Tongue (tissue), 1 donor: ENCODE measurements at regions not wholly inside any gene's neighbourhood (a gene's known extent, or its start where the extent isn't known, plus 50 kb on each side); places are given as distances from the start of the nearest gene placed in this dataset.

ENCODE experiments used
- DNase-seq: peaks from one replicate; pipeline ENCODE4 v3.0.0-alpha.2; 2015

DNA sequence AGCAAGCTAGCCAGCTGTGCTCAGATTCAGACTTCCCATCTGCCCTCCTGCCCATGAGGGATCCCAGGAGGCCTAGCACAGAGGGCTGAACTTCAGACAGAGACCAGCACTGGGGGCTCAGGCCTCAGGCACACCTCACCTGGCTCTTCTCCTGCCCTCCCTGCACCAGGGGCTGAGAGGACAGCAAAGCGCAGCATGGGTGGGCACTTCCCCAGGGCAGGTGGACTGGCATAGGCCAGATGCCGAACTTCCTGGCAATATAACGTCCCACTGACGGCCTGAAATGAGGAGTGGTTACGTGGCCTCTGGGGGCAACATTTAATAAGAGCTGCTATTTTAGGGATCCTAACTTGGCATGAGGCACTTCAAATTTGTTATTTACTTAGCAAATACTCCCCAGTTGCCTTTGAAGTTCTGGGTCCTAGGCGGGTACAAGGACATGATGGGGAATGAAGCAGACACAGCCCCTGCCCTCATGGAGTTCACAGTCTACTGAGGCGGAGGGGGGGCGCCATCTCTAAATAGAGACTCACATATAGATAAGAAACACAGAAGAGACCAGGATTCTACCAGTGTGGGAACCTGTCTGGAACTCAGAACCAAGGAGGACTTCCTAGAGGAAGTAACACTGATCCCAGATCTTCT lies 101.8 kb upstream of the ZMIZ1 start:
- DNase-seq: no peak

DNA sequence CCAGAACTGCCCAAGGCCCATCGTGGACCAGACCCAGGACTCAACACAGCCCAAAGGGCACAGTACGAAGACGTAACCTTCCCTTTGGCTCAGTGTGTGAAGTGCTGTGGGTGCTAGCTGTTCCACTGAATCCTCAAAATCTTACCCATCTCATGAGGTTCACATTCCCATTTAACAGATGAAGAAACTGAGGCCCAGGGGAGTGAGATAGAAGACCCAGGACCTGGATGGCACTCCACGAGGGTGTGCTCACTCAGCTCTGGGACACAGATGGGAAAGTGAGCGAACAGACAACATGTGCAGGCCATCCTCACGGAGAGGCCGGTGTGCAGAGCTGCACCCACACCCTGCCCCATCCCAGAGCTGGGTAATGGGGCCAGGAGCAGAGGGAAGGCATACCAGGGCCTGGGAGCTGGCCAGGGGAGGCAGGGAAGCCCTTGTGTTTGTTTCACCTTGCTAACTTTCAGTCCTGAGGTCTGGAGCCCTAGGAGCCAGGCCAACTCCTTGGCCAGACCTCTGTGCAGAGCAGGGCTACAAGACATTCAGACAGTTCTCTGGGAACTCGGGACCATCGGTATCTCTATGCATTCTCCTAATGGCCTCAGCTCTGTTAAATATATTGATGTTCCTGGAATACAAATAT lies 100.3 kb upstream of the ZMIZ1 start:
- DNase-seq: no peak

DNA sequence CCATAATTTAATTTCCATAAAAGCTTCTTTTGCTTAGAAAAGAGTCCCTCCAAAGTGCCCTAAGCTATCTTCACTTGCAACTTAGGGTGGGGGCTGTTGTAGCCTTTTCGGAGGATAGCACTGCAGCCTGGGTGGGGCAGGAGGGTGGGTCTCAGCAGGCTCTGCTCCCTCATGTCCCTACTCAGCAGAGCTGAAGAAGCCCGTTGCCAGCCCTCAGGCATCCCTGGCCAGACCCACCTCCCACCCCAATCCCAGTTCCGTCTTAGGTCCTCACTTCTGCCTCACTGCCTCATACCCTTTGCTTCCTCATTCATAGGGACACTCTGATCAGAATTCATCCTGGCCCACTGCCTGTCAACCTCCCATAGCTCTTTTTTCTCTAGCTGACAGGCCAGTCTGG lies 99.8 kb upstream of the ZMIZ1 start:
- no peak for DNase-seq

DNA sequence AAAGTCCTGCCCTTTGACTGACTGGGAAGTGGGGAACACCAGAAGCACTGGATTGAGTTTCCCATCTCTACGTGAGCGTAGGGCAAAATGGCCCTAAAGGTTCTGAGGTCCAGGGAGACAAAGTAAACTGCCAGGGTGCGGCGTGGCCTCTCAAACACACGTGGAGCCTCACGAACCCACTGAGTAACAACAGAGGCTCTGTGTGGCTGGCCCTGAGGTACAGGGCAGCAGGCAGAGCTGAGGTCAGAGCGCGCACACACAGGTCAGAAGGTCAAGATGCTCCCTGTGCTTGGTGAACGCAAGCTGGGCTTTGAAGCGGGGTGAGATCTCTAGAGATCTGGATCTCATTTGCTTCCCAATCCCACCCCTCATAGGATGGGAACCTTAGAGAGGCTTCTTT lies 99.0 kb upstream of the ZMIZ1 start:
- DNase-seq: no peak

DNA sequence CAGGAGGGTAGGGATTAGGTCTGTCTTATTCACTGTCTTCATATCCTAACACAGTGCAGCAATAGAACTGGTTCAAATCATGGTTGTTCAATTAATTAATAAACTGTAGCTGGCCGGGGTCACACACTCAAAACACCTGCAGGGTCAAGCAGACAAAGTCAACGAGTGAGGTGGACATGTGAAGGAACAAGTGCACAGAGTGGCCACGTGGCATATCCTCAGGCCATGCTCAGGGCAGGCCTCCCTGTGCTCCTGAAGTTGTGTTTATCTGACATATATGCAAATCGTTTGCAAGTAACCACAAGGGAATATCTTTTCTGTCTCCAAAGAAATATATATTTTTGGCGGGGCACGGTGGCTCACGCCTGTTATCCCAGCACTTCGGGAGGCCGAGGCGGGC lies 98.5 kb upstream of the ZMIZ1 start:
- no peak for DNase-seq

DNA sequence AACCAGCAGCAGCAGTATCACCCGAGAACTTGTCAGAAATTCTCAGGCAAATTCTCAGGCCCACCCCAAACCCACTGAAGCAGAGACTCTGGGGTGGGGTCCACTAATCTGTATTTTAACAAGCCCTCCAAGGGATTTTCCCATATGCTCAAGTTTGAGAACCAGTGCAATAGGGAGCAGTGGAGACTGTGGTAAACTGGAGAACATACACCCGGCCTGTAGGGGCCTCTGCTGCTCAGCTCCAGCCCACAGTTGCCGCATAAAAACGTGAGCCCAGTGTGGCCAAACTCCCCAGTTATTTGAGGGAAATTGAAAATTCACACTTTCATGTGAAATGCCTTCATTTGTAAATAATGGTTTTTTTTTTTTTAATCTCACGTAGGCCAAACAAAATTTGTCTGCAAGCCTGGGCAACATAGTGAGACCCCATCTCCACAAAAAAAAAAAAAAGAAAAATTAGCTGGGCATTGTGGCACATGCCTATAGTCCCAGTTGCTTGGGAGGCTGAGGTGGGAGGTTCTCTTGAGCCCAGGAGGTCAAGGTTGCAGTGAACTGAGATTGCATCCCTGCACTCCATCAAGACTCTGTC lies 97.6 kb upstream of the ZMIZ1 start:
- DNase-seq: no peak

DNA sequence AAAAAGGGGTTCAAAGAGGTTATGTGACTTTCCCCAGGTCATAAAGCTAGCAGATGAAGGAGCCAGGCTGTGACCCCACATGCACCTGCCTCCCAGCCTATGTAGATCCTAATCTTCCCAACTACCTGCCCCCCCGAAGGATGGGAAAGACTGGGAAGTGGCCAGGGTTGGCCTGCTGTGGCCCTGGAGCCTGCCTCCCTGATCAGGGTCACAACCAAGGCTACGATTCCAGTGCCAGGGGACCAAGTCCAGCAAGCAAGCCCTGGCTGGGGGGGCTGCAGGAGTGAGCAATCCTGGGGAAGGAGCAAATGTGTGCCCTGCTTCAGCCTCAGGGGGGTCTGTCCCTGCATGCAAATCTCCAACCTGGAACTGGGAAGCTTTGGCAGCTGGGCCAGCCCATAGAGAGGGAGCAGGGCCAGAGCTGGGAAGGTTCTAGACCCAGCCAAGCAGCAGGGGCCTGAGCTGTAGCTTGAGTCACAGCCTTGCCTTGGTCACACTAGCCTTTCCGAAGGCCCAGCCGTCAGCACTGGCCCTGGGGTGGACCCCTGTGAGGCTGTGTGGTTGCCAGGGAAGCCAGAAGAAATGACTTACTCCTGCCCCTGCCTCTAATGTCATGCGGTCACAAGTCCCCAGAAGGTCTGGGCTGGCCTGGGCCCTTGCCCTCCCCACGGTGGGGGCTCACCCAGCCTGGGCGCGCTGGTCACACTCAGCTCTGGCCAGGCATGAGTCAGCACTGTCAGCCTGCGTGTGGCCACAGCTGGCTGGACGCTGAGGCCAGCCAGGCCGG lies 96.4 kb upstream of the ZMIZ1 start:
- no peak for DNase-seq

DNA sequence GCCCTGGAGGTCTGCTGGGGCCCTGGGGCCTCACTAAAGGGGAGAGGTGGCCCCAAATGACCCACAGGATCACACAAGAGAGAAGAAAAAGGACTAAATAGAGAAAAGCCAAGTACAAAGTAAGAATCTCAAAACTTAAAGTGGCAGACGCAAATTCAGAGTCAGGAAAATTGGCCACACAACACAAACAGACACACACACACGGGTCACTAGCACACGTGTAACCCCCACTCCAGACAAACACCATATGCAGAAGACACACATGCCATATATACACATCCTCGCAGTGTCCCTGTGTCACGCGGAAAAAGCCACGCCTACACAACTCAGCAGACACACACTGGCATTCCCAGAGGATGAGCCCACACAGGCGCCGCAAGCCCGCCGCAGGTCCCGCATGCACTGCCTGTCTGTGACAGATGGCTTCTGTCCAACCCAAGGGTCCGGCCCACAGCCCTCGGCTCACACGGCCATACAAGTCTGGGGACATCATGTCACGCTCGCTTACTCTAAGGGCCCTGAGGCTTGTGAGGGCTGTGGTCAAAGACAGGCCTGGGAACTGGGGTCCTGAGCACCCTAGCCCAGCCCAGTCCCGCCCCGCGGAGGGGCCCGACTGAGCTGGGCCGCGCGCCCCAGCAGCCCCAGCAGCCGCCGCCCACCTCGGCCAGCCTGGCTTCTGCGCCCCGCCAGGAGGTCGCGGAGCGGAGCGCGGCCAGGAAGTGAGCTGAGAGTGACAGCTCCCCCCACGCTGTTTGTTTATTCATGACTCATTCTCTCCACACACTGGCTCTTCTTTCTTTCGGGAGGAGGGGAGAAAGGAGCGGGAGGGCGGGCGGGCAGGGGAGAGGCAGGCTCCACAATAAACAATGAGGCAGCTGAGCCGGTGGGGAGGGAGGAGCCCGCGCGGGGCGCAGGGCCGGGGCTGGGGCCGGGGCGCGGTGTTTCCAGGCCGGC lies 95.5 kb upstream of the ZMIZ1 start:
- peak; percentile 95 for DNase-seq

DNA sequence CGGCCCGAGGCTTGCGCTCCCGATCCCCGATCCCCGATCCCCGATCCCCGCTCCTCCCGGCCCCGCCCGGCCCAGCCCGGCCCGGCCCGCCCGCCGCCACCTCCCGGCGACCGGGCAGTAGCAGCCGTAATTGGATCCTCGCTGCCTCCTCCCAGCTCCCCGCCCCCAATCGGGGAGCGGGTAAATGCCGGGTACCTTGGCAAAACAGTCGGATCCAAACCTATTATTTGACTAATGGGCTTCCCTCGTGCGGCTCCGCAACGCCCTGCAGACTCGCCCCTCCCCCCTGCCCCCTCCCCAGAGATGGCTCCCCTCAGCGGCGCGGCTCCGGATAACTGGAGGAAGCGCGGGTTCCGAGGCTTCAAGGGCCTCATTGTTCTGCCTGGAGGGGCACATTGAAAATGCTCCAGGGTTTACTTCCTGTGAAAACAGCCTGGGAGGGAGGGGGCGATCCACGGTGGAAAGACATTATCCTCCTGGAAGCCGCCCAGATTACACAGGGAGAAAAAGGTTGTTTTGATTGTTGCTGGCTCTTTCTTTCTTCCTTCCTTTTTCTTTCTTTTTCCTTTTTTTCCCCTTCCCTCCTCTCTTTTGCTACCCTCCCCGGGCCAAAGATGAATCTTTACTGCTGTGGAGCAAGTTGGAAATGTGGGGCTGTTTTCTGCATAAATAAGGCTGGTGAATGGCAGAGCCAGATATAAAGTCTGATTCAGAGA lies 94.7 kb upstream of the ZMIZ1 start:
- DNase-seq: peak; percentile 92

DNA sequence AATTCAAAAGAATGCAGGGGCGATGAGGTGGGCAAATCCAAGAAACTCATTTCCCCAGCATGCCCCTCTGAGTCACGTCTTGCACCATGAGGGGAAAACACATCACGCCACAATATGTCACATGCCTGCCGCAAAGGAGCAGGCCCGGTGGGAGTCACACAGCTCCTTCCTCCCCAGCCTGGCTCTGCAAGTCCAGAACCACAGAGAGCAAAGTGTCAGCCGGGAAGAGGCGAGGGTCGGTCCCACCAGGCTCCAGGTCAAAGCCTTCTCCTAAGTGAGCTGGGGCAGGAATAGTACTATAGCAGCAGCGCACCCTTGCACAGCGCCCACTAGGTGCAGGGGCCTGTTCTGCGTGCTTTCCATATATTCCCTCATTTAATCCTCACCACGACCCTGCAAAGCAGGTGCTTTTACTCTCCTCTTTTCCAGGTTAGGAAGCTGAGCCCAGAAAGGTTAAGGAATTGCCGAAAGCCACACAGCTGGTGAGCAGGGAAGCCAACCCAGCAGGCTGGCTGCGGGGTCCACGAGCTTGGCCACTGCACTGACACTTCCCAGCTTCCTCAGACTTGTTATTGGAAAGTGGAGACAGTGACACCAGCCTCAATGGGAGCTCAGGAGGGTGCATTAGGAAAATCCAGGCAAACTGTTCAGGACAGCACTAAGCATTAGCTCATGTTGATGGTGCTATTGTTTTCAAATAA lies 94.0 kb upstream of the ZMIZ1 start:
- DNase-seq: no peak

DNA sequence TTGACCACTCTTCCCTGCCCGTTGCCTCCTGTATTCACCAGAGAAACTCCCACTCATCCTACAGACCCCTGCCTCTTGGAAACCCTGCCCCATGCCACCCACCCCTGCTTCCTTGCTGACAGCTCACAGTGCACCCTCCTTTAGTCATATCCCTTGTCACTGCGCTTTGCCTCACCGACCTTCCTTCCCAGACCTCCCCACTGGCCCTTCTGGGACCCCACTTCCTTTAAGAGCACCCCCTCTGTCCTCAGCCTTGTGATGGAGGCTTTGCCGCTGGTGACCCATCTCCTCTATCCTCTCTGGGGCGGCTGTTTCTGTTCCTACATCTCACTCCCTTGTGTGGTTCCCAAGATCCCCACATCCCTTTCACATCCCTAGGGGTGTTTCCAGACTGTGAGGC lies 92.8 kb upstream of the ZMIZ1 start:
- DNase-seq: no peak

DNA sequence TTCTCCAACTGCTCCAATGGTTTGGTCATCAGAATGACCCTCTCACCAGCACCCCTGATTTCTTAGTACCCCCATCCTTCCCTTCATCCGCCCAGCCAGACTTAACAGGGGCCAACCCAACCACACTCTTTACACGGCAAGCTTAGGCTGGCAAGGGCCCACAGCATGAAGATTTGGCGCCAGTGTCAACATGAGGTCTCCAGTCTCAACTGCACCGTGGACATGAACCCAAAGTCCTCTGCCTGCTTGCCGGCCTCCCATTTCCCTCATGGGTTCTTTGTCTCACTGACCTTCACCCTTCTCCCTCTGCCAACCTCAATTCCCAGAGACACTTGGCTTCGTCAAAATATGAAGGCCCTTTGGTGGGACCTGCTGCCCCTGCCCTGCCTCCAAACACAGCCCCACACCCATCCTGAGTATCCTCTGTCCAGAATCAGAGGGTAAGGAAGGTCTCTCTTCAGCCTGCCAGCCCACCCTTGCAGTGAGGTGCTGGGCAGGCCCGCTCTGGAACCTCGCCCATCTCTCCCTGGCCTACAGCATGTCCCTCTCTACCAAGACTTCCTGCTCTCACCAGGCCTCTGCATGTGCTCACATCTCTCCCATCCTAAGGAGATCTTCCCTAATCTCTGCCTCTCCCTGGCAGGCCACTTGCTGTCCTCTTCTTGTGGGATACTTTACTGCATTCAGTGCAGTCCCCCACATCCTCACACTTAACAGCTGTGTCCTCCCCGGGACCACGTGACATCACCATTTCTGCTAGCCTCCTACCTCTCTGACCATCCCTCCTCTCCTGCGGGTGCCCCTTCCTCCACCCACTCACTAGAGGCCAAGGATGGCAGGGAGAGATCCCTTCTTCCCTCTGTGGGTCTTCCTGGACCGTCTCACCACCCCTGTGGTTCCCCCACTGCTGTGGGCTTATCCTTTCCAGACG lies 91.7 kb upstream of the ZMIZ1 start:
- no peak for DNase-seq

DNA sequence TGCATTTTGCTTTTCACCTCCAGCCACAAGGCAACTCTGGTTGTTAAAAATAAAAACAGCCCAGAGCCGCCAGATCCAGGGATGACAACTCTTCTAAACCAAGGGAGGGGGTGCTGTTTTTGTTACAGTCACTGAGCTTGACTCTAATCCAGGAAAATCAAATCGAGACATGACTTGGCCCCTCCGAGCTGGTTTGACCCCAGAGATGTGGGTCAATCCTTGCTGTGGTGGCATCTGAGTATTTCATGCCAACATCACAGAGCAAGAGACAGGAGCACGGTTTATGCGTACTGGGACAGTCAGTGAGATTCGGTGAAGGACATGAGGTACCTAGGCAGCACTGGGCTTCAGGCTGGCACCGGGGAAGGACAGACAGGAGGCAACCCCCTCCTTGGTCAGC lies 88.8 kb upstream of the ZMIZ1 start:
- no peak for DNase-seq

DNA sequence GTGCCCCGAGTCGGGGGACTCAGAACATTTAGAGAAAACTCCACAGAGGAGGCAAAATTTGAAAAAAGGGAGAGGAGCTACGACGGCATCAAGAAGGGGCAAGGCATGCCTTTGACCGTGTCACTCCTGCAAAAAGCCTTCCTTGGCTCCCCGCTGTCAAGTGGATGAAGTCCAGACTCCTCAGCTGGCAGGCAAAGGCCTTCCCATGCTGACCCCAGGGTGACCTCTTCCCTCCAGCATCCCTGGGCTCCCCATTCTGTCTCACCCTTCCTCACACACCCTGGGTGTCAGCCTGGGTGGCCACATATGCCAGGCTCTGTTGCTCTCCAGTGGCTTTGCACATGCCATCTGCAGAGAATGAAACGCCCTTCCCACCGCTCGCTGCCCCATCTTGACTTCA lies 88.4 kb upstream of the ZMIZ1 start:
- no peak for DNase-seq

DNA sequence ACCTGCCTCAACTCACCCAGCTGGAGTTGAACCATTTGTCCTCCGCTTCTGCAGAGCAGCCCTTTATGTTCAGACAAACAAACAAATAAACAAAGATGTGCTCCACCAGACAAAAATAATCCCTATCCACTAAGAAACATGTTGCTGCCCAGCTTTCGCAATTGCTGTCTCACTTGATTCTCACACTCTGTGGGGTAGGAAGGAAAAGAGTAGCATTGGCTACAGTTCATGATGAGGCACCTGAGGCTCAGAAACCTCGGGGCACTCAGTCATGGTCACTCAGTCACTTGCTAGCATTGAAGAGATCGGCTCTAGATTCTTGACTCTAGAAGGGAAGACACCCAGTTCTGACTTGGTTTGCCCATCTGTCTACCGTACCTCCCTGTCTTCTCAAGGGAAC lies 88.0 kb upstream of the ZMIZ1 start:
- no peak for DNase-seq

DNA sequence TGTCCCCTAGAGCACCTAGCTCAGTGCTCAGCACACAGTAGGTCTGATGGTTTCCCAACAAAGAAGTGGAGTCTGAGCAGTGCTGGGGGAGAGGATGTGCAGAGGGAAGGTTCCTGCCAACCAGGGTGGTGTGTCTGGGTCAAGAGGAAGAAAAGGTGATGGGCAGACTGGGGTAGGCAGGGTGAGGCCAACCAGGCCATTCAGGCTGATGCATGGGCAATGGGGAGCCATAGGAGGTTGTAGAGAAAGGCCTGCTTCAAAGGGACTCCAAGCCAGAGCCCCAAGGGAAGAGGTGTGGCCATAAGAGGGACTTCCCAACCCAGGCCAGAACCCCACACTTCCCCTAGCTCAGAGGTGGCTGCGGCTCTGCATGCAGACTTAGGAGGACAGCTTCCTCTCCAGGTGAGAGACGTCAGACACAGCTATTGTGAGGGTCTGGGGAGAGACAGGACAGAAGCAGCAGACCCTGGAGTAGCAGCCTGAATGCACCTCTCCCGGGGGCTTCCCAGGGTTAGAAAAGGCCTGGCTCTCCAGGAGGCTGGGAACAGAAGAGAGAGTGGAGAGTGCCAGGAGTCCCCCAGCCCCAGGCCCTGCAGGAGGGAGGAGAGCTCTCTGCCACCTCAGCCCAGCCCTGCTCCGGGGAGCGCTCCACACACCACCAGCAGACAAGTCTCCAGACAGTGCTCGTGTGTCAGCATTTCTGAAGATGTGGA lies 87.4 kb upstream of the ZMIZ1 start:
- DNase-seq: no peak

DNA sequence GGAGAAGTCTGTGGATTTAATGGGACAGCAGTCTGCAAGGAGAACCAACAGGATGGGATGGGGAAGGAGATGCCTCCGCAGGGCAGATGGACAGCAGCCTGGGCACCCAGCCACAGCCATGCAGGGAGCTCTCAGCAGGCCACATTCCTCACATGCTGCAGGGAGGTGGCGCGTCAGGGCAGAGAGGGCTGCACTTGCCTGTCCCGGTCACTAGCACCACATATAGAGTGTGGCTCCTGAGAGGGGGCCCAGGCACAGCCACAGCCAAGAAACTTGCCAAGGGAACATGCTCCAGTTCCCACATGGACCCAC lies 86.8 kb upstream of the ZMIZ1 start:
- DNase-seq: peak; percentile 55

DNA sequence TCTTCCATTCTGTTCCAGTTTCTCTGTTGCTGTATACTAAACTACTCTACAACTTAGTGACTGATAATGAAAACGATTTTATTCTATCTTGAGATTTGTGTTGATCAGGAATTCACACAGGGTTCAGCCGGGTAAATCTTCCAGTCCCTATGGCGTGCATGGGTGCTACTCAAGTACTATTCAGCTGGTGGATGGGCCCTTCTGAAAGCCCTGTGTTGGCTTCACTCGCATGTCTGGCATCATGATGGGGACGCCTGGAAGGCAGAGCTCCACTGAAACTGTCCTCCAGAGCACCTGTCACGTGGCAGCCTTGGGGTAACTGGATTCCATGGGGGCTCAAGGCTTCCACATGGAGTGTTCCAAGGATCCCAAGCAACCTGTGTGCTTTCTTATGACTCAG lies 86.0 kb upstream of the ZMIZ1 start:
- no peak for DNase-seq

DNA sequence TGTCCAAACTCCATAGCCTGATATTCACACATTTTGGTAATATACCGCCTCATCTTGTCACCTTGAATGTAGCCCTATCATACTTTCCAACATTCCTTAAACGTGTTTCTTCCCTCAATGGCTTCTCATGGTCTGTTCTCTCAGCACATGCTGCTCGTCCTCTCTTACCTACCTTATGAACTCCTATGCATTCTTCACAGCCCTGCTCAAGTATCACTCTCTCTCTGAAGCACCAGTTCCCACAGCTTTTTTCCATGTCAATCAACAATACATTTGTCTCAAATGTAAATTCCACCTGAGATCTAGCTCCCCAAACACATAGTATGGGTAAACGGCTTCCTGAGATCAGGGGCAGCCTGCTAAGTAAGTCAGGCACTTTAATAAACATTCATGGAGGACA lies 85.2 kb upstream of the ZMIZ1 start:
- no peak for DNase-seq
